GM21619 (cell line): ENCODE measurements at regions not wholly inside any gene's neighbourhood (a gene's known extent, or its start where the extent isn't known, plus 50 kb on each side); places are given as distances from the start of the nearest gene placed in this dataset.
"Not testable (repeated sequence)": the region's sequence is repeated elsewhere in the genome, so short reads cannot be mapped to it uniquely, and the experiment has no call there.

Source experiments
- ATAC-seq: cut with Tn5 transposase; IDR thresholded peaks from one replicate; pipeline ENCODE4 v1.9.1; 2021; ENCODE audit not compliant: unreplicated experiment

DNA sequence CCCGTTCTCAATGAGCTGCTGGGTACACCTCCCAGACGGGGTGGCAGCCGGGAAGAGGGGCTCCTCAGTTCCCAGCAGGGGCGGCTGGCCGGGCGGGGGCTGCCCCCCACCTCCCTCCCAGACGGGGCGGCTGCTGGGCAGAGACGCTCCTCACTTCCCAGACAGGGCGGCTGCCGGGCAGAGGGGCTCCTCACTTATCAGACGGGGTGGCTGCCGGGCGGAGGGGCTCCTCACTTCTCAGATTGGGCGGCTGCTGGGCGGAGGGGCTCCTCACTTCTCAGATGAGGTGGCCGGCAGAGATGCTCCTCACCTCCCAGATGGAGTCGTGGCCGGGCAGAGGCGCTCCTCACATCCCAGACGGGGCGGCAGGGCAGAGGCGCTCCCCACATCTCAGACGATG is 559.0 kb downstream of the CD109 start:
- not testable (repeated sequence) for ATAC-seq

GRCh38 chr6:74254147-74254546 is 558.1 kb downstream of the CD109 start:
- not testable (repeated sequence) for ATAC-seq

DNA sequence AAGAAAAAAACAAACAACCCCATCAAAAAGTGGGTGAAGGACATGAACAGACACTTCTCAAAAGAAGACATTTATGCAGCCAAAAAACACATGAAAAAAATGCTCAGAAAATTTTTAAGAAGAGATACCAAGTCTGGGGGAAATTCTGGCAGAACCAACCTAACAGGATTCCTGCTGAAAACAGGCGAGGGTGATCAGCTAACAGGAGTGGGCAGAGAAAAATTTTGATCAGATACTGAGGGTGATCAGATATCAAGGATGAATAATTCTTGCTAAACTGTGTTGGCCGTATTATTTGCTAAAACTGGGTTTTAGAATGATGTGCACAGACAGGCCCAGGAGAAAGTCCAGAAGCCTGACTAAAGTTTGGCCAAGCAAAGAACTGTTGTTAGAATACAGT is 557.3 kb downstream of the CD109 start:
- no peak for ATAC-seq

DNA sequence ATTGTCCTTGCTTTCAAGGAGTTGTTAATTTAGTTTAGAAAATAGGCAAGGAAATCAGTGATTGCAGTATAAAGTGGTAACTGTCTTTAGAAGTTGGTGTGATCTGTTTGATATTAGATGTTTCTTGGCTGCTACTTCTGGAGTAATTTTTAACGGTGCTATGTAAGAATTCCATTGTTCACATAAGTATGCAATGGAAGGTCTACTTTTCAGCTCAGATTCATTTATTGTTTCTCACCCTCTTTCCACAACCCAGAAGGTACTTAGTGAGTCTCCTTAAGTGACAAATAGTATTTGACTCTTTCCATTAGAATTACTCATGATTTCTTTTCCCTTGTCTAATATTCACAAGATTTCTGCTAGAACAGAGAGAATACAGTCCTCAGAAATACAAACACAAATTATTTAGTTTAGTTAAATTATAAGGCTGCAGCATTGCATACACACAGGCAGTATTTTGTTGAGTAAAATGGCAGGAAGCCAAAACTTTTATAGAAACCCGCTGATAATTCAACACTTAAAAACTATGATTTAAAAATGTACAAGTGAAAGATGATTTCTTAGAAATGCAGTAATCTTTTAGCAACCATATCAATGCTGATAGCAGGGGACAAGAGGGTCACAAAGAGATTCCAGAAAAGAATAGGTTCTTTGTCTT is 554.3 kb downstream of the CD109 start:
- ATAC-seq: no peak

DNA sequence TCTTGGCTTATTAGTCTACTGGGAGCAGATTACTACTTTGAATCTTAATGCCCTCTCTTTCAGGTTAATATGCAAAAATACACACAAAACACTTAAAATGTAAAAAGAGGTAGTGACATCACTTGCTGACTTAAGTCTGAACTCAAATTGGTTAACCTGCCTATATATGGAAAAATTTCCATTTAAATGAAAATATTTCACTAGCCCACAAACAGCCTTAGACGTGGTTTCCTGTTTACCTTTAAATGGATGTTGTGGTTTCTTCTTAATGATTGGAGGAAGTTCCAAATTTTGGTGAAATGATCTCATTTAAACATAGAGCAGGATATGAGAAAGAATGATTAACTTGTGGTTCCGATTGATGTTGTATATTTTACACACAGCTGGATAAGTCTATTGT is 553.7 kb downstream of the CD109 start:
- peak; percentile 81 for ATAC-seq

GRCh38 chr6:74248966-74249365 is 553.0 kb downstream of the CD109 start:
- no peak for ATAC-seq

DNA sequence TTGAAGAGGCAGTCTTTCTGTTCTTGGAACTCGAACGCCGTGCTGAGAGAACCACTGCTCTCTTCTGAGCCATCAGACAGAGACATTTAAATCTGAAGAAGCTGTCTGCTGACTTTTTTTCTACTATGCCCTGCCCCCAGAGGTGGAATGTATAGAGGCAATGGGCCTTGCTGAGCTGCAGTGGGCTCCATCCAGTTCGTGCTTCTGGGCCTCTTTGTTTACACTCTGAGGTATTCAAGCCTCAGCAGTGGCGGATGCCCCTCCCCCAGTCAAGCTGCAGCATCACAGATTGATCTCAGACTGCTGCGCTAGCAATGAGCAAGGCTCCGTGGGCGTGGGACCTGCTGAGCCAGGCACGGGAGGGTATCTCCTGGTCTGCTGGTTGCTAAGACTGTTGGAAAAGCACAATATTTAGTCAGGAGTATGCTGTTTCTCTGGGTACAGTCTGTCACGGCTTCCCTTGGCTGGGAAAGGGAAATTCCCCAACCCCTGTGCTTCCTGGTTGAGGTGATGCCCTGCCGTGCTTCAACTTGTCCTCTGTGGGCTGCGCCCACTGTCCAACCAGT is 526.8 kb downstream of the CD109 start:
- ATAC-seq: no peak

DNA sequence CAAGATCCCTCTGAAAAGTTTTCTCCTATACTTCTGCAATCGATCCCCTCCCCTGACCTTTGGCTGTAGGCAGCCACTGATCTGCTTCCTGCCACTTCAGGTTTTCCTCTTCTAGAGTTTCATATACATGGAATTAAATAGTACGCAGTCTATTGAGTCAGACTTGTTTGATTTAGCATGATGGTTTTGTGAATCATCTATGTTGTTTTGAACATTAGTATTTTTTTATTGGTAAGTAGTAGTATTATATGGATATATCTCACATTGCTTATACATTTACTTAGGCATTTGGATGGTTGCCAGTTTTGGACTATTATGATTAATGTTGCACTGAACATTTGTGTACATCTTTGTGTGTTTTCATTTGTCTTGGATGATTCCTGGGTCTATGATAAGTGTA is 518.0 kb downstream of the CD109 start:
- no peak for ATAC-seq

DNA sequence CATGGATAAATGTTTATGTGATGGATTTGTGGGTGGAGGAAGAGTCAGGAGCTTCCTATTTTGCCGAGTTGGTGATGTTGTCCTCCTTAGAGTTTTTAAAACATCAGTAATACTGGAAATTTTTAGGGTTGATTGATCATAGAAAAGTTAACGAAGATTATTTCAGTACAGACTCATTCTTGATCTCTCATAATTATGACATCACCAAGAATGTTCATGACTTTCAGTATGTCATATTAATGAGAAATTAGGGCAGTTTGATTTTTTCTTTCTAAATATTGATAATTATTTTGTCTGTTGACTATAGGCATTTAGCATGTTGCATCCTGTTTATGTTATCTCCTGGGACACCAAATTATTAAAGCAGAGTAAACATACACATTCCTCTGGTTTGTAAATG is 512.2 kb downstream of the CD109 start:
- no peak for ATAC-seq

DNA sequence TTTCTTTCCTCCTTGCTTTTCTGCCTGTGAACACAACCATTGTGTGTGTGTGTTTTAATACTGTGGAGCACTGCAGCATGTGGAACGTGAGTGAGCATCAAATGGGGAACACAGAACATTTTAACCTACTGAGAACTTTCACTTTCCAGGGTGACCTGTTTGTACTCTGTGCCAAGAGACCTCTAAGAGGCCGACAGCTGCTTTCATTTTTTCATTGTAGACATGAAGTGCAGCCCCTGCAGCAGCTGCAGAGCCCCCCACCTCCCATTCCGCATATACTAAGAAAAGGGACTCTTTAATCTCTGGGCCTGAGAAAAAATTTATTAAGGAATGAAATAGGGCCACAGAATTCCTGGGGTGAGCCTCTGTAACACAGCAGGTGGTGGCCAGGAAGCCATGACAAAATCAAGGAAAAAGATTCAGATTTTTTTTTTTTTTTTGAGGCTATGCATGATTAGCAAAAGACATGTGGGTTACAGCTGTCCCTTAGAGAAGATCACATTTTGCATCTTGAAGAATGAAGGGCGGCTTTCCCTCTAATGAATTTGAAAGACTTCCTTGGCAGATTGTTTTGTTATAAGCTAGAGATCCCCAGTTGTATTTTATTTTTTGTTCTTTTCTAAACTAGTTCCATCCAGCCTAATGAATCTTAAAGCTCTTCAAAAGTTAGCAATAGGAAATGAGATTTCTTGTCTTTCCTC is 503.4 kb downstream of the CD109 start:
- ATAC-seq: no peak

- ATAC-seq: no peak
These were observed 501.3 kb downstream of the CD109 start for GRCh38 chr6:74197310-74197709.

- ATAC-seq: no peak
These were observed 491.8 kb downstream of the CD109 start for GRCh38 chr6:74187811-74188210.

DNA sequence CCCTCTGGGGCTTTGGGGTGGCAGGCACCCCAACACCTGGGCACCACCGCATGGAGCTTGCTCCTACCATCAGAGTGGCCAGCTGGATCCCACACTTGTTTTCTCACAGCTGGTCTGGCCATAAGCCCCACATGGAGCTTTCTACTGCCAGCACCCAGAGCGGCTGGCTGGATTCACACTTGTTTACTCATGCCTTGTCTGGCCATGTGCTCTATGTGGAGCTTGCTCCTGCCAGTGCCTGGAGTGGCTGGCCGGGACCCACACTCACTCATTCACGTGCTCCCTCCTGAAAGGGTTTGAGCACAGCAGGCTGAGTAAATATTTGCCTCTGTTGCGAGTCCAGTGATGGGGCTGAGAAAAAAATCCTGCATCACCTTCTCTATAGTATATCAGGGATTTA is 487.0 kb downstream of the CD109 start:
- no peak for ATAC-seq

GRCh38 chr6:74181471-74181870 is 485.5 kb downstream of the CD109 start:
- ATAC-seq: no peak

- ATAC-seq: no peak
These were observed 481.5 kb downstream of the CD109 start for GRCh38 chr6:74177506-74177905.

GRCh38 chr6:74170550-74170949 is 474.5 kb downstream of the CD109 start:
- not testable (repeated sequence) for ATAC-seq

DNA sequence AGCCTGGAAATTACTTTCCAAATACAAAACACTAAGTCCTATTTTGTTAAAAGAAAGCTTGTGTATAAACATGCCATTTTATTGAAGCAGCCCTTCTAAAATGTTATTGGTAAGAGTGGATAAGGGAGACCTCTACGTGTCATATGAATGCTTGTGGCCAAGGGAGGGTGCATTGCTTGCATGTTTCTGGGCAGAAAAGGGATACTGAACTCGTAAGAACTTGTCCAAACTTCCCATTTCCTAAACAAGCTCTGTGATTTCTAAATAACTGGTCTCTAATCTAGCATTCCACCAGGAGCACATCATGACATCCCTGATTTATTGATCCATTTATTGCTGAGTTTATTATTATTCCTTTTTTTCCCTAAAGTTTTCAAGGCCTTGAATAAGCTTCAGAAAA is 474.1 kb downstream of the CD109 start:
- no peak for ATAC-seq

GRCh38 chr6:74167976-74168375 is 472.0 kb downstream of the CD109 start:
- ATAC-seq: no peak

- no peak for ATAC-seq
These were observed 471.5 kb downstream of the CD109 start for GRCh38 chr6:74167511-74167910.

- ATAC-seq: no peak
These were observed 470.8 kb downstream of the CD109 start for GRCh38 chr6:74166849-74167248.

GRCh38 chr6:74161380-74161779 is 465.4 kb downstream of the CD109 start:
- no peak for ATAC-seq

DNA sequence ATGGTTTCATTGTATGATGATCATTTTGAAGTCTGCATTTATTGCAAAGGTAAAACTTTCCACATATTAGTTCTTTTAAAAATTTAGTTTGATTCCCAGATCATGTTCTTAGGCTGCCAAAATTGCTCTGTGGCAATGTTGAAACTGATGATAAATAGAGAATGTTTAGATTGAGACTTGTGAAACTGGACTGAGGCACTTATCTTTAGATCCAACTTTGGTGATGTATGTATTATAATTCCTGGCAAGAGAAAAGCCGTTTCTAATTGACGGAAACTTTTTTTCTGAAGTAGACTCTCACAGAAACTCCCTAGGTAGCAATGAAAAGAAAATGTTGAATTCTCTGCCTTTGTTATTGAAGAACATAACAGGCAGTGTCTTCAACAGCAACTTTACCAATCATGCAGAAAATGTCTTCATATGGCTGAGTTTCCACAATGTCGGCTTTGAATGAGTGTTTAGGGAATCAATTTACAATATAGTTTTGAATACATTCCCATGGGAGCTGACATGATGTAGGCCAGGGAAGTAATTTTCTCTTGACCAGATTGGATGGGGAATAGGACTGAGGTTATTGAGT is 456.2 kb downstream of the CD109 start:
- ATAC-seq: no peak
